Trophoblast cell (in vitro differentiated cells and primary cell): ENCODE measurements at regions not wholly inside any gene's neighbourhood (a gene's known extent, or its start where the extent isn't known, plus 50 kb on each side); places are given as distances from the start of the nearest gene placed in this dataset.

Experiments
- DNase-seq, 2 donors: peaks; one replicate each; pipeline ENCODE4 v3.0.0-alpha.2; 2016
- H2AFZ ChIP-seq: 2 replicates; pipeline ENCODE4 v1.6.1; 2013; ENCODE audit warnings: low read length, moderate library complexity, mild to moderate bottlenecking; ENCODE audit not compliant: insufficient read depth, poor library complexity
- H2AK5ac ChIP-seq: 2 replicates; pipeline ENCODE4 v1.6.1; 2013; ENCODE audit warnings: mild to moderate bottlenecking, low read length
- H2BK120ac ChIP-seq: 2 replicates; pipeline ENCODE4 v1.6.1; 2013; ENCODE audit warnings: low read length, mild to moderate bottlenecking, moderate library complexity; ENCODE audit not compliant: insufficient read depth, poor library complexity
- H2BK12ac ChIP-seq: 2 replicates; pipeline ENCODE4 v1.6.1; 2013; ENCODE audit warnings: mild to moderate bottlenecking, low read length, moderate library complexity
- H2BK5ac ChIP-seq: 2 replicates; pipeline ENCODE4 v1.6.1; 2013; ENCODE audit warnings: low read length, low read depth, moderate library complexity, mild to moderate bottlenecking; ENCODE audit not compliant: poor library complexity
- H3K14ac ChIP-seq: 2 replicates; pipeline ENCODE4 v1.6.1; 2013; ENCODE audit warnings: mild to moderate bottlenecking, low read length
- H3K18ac ChIP-seq: 2 replicates; pipeline ENCODE4 v1.6.1; 2013; ENCODE audit warnings: mild to moderate bottlenecking, low read length
- H3K23ac ChIP-seq: 2 replicates; pipeline ENCODE4 v1.6.1; 2013; ENCODE audit warnings: low read length
- H3K27ac ChIP-seq: 2 replicates; pipeline ENCODE4 v1.5.1; 2013; ENCODE audit warnings: low read depth, mild to moderate bottlenecking, inconsistent platforms, low read length, moderate library complexity
- H3K27me3 ChIP-seq: 2 replicates; pipeline ENCODE4 v1.6.1; 2013; ENCODE audit warnings: inconsistent platforms, mild to moderate bottlenecking, low read length, moderate library complexity; ENCODE audit not compliant: insufficient read depth
- H3K36me3 ChIP-seq, 2 experiments: 1 replicate in 1 of 2; 2 replicates in 1 of 2; pipeline ENCODE4 v1.6.1; 2013; ENCODE audit warnings: low read length in 2 of 2, mild to moderate bottlenecking in 2 of 2, moderate library complexity in 1 of 2; ENCODE audit not compliant: insufficient read depth in 2 of 2, control insufficient read depth in 1 of 2
- H3K4ac ChIP-seq: 2 replicates; pipeline ENCODE4 v1.6.1; 2013; ENCODE audit warnings: low read depth, mild to moderate bottlenecking, low read length, moderate library complexity
- H3K4me1 ChIP-seq, 2 experiments: 1 replicate in 1 of 2; 2 replicates in 1 of 2; pipeline ENCODE4 v1.6.1; 2013; ENCODE audit warnings: low read length in 2 of 2, mild to moderate bottlenecking in 2 of 2, moderate library complexity in 1 of 2; ENCODE audit not compliant: insufficient read depth in 2 of 2, control insufficient read depth in 1 of 2
- H3K4me2 ChIP-seq: 2 replicates; pipeline ENCODE4 v1.6.1; 2013; ENCODE audit warnings: inconsistent platforms, mild to moderate bottlenecking, low read length, moderate library complexity
- H3K4me3 ChIP-seq: 2 replicates; pipeline ENCODE4 v1.5.1; 2013; ENCODE audit warnings: mild to moderate bottlenecking, low read depth, low read length, inconsistent platforms
- H3K79me1 ChIP-seq: one replicate; pipeline ENCODE4 v1.6.1; 2013; ENCODE audit warnings: low read length
- H3K79me2 ChIP-seq: 2 replicates; pipeline ENCODE4 v1.6.1; 2013; ENCODE audit warnings: low read length, mild to moderate bottlenecking; ENCODE audit not compliant: control insufficient read depth, insufficient read depth, poor library complexity
- H3K9ac ChIP-seq: 2 replicates; pipeline ENCODE4 v1.6.1; 2013; ENCODE audit warnings: mild to moderate bottlenecking, low read length
- H3K9me3 ChIP-seq: 2 replicates; pipeline ENCODE4 v1.6.1; 2013; ENCODE audit warnings: low read depth, mild to moderate bottlenecking, control low read depth, inconsistent platforms, low read length; ENCODE audit not compliant: insufficient read depth
- H4K12ac ChIP-seq: 2 replicates; pipeline ENCODE4 v1.6.1; 2013; ENCODE audit warnings: low read depth, mild to moderate bottlenecking, low read length, moderate library complexity
- H4K8ac ChIP-seq: 2 replicates; pipeline ENCODE4 v1.6.1; 2013; ENCODE audit warnings: low read depth, mild to moderate bottlenecking, low read length, moderate library complexity
- H4K91ac ChIP-seq: one replicate; pipeline ENCODE4 v1.6.1; 2013; ENCODE audit warnings: low read depth, mild to moderate bottlenecking, low read length, moderate library complexity
- WGBS: extraction: QIAGEN DNeasy Blood & Tissue Kit; methylation state at CpG from one replicate; pipeline ENCODE4 v1.1.7; 2013; ENCODE audit warnings: missing lambda C conversion rate; ENCODE audit not compliant: insufficient read length, insufficient coverage; ENCODE audit errors: extremely low coverage; 5-methylcytosine and 5-hydroxymethylcytosine counted together

DNA sequence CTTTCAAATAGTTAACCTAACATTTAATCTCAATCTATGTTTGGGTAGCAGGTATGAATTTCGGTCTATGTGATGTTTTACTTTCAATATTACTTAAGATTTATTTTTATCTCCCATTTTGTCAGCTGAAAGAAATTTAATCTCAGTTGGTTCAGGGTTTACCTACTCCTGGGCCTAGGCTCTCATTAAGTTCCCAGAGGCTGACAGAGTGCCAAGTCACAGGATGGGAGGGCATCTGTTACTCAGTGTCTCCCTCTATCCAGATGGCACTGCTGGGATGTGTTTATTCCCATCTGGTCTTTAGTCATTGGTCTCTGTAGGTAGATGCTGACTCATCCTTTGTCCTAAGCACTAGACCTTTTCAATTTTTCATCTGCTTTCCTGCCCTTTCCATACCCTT, 129.4 kb upstream of the ARSJ start:
- no peaks in the 10 kb centered on the region for H3K27me3 ChIP-seq
- H3K18ac ChIP-seq, result no peak overlapping the region
- no peaks in the 10 kb centered on the region for H3K9me3 ChIP-seq
- H3K4me1 ChIP-seq, result no peaks in the 10 kb centered on the region
- H2AFZ ChIP-seq, result no peak overlapping the region
- no peak overlapping the region for H2BK5ac ChIP-seq
- no peaks in the 10 kb centered on the region for H3K79me2 ChIP-seq
- no peak overlapping the region for H2BK120ac ChIP-seq
- no peak overlapping the region for H3K27ac ChIP-seq
- H4K8ac ChIP-seq, result no peak overlapping the region
- no peak overlapping the region for H4K12ac ChIP-seq
- H3K4ac ChIP-seq, result no peak overlapping the region
- H3K23ac ChIP-seq, result no peak overlapping the region
- H4K91ac ChIP-seq, result no peak overlapping the region
- H3K14ac ChIP-seq, result no peak overlapping the region
- no CpG with 5 or more reads among the region's 1 CpG for WGBS
- no peaks in the 10 kb centered on the region for H3K79me1 ChIP-seq
- H2AK5ac ChIP-seq, result no peak overlapping the region
- no peak for DNase-seq
- no peak overlapping the region for H3K4me2 ChIP-seq
- H2BK12ac ChIP-seq, result no peak overlapping the region
- H3K4me3 ChIP-seq, result no peak overlapping the region
- no peaks in the 10 kb centered on the region for H3K36me3 ChIP-seq
- H3K9ac ChIP-seq, result no peak overlapping the region

DNA sequence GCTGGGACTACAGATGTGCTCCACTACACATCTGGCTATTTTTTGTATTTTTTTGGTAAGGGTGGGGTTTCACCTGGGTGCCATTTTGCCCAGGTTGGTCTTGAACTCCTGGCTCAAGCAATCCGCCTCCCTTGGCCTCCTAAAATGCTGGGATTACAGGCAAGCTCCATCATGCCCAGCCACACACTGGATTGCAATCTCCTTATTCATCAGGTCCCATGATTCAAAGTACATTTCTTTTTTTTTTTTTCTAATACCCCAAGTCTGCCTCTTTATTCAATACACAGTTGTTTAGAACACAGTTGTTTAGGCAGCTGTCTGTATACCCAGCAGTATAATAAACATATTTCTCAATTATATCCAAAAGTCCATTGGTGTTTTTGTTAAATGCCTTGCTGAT, 130.3 kb upstream of the ARSJ start:
- no CpG with 5 or more reads among the region's 1 CpG for WGBS

GRCh38 chr4:114115526-114115925, 136.1 kb upstream of the ARSJ start:
- H3K79me2 ChIP-seq, result no peaks in the 10 kb centered on the region
- H2BK120ac ChIP-seq, result no peak overlapping the region
- H4K8ac ChIP-seq, result no peak overlapping the region
- no peak overlapping the region for H3K9ac ChIP-seq
- H2BK12ac ChIP-seq, result no peak overlapping the region
- WGBS, result no CpG with 5 or more reads among the region's 2 CpGs
- no peak overlapping the region for H2BK5ac ChIP-seq
- H3K4me2 ChIP-seq, result no peak overlapping the region
- H2AK5ac ChIP-seq, result no peak overlapping the region
- H3K36me3 ChIP-seq, result no peaks in the 10 kb centered on the region
- H3K27ac ChIP-seq, result no peak overlapping the region
- H3K79me1 ChIP-seq, result no peaks in the 10 kb centered on the region
- DNase-seq, result no peak
- H3K18ac ChIP-seq, result no peak overlapping the region
- H3K14ac ChIP-seq, result no peak overlapping the region
- H3K4me3 ChIP-seq, result no peak overlapping the region
- no peak overlapping the region for H2AFZ ChIP-seq
- no peak overlapping the region for H3K4ac ChIP-seq
- no peaks in the 10 kb centered on the region for H3K27me3 ChIP-seq
- no peaks in the 10 kb centered on the region for H3K4me1 ChIP-seq
- H3K23ac ChIP-seq, result no peak overlapping the region
- H4K91ac ChIP-seq, result no peak overlapping the region
- no peaks in the 10 kb centered on the region for H3K9me3 ChIP-seq
- H4K12ac ChIP-seq, result no peak overlapping the region

More for the DNA sequence above, 130.3 kb upstream of the ARSJ start:
- no peaks in the 10 kb centered on the region for H3K36me3 ChIP-seq
- no peak overlapping the region for H2BK12ac ChIP-seq
- H3K23ac ChIP-seq, result no peak overlapping the region
- H3K79me2 ChIP-seq, result no peaks in the 10 kb centered on the region
- DNase-seq, result no peak
- H3K79me1 ChIP-seq, result no peaks in the 10 kb centered on the region
- no peak overlapping the region for H4K12ac ChIP-seq
- no peaks in the 10 kb centered on the region for H3K9me3 ChIP-seq
- H3K27ac ChIP-seq, result no peak overlapping the region
- H3K4me3 ChIP-seq, result no peak overlapping the region
- no peak overlapping the region for H4K91ac ChIP-seq
- H2AK5ac ChIP-seq, result no peak overlapping the region
- H3K4me1 ChIP-seq, result no peaks in the 10 kb centered on the region
- H4K8ac ChIP-seq, result no peak overlapping the region
- no peak overlapping the region for H3K18ac ChIP-seq
- no peak overlapping the region for H2BK120ac ChIP-seq
- no peak overlapping the region for H2BK5ac ChIP-seq
- H2AFZ ChIP-seq, result no peak overlapping the region
- H3K4me2 ChIP-seq, result no peak overlapping the region
- H3K9ac ChIP-seq, result no peak overlapping the region
- H3K4ac ChIP-seq, result no peak overlapping the region
- no peaks in the 10 kb centered on the region for H3K27me3 ChIP-seq
- H3K14ac ChIP-seq, result no peak overlapping the region

DNA sequence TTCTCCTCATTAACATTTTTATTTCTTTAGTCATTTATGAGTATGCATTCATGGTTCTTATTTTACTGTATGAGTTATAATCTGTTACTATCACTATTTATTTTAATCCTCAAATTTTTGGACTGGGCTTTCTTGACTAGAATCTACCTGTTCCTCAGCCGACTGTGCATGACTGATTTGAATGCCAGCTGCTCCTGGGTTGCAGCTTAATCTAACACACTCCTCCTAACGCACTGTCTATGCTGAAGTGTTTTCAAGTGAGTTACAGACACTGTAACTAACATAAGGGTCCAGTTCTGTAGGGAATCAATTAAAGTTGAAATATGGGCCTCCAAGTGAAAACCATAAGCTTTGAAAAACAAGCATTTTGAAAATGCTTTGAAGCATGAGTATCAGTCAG, 137.4 kb upstream of the ARSJ start:
- WGBS, result no CpG with 5 or more reads among the region's 2 CpGs
- Histone ChIP-seq H3K36me3 (no peaks in the 10 kb centered on the region), H3K9me3 (no peaks in the 10 kb centered on the region), H3K23ac (no peak overlapping the region), H2AFZ (no peak overlapping the region), H3K79me2 (no peaks in the 10 kb centered on the region), H3K9ac (no peak overlapping the region), H3K14ac (no peak overlapping the region), H4K91ac (no peak overlapping the region), H3K4ac (no peak overlapping the region), H2BK120ac (no peak overlapping the region), H3K27me3 (no peaks in the 10 kb centered on the region), H4K8ac (no peak overlapping the region), H3K27ac (no peak overlapping the region), H4K12ac (no peak overlapping the region), H3K18ac (no peak overlapping the region), H2BK12ac (no peak overlapping the region), H2AK5ac (no peak overlapping the region), H3K79me1 (no peaks in the 10 kb centered on the region), H2BK5ac (no peak overlapping the region), H3K4me3 (no peak overlapping the region), H3K4me1 (no peaks in the 10 kb centered on the region), H3K4me2 (no peak overlapping the region)
- DNase-seq, result no peak
